Frontal cortex (tissue), 3 donors: ENCODE measurements at regions not wholly inside any gene's neighbourhood (a gene's known extent, or its start where the extent isn't known, plus 50 kb on each side); places are given as distances from the start of the nearest gene placed in this dataset.

Experiments
- DNase-seq, 2 donors: peaks; one replicate each; pipeline ENCODE4 v3.0.0; 2012; ENCODE audit warnings: low spot score in 2 of 2
- FAIRE-seq: peaks from 2 replicates; lab custom pipeline; 2012; peaks lifted over from hg19 to GRCh38; lab: Jason Lieb, UNC
- donor health status: control.
- donor health status: control.
- donor health status: control.

- FAIRE-seq (no peak), DNase-seq (no peak)
Observed at GRCh38 chr15:61798631-61799030, 261.6 kb downstream of the VPS13C start.

- DNase-seq (no peak), FAIRE-seq (no peak)
Observed at GRCh38 chr15:61796056-61796455, 264.2 kb downstream of the VPS13C start.

- FAIRE-seq, result no peak
- DNase-seq, result no peak
Observed at GRCh38 chr15:61794881-61795280, 265.4 kb downstream of the VPS13C start.

GRCh38 chr15:61794276-61794675, 266.0 kb downstream of the VPS13C start:
- no peak for DNase-seq
- no peak for FAIRE-seq

GRCh38 chr15:61784734-61785133, 275.5 kb downstream of the VPS13C start:
- FAIRE-seq (no peak), DNase-seq (no peak)

GRCh38 chr15:61780278-61780980, 279.8 kb downstream of the VPS13C start:
- no peak for DNase-seq

GRCh38 chr15:61777689-61778088, 282.6 kb downstream of the VPS13C start:
- FAIRE-seq, result no peak
- no peak for DNase-seq

More at GRCh38 chr15:61780278-61780980, 279.8 kb downstream of the VPS13C start:
- no peak for FAIRE-seq

GRCh38 chr15:61769557-61769956, 290.7 kb downstream of the VPS13C start:
- FAIRE-seq, result no peak
- DNase-seq, result no peak

- no peak for FAIRE-seq
- no peak for DNase-seq
Observed at GRCh38 chr15:61768131-61768530, 292.1 kb downstream of the VPS13C start.

- FAIRE-seq, result no peak
- DNase-seq, result no peak
Observed at GRCh38 chr15:61764981-61765380, 295.3 kb downstream of the VPS13C start.

GRCh38 chr15:61764141-61764540, 296.1 kb downstream of the VPS13C start:
- DNase-seq (no peak), FAIRE-seq (no peak)

- FAIRE-seq (no peak), DNase-seq (no peak)
Observed at GRCh38 chr15:61762676-61763075, 297.6 kb downstream of the VPS13C start.

- FAIRE-seq, result no peak
Observed at GRCh38 chr15:61759639-61760038, 300.6 kb downstream of the VPS13C start.

GRCh38 chr15:61756071-61756820, 304.0 kb downstream of the VPS13C start:
- DNase-seq (no peak), FAIRE-seq (no peak)

More at GRCh38 chr15:61759639-61760038, 300.6 kb downstream of the VPS13C start:
- no peak for DNase-seq

GRCh38 chr15:61755467-61755866, 304.8 kb downstream of the VPS13C start:
- no peak for FAIRE-seq
- no peak for DNase-seq

- FAIRE-seq, result no peak
- DNase-seq, result no peak
Observed at GRCh38 chr15:61753018-61753710, 307.1 kb downstream of the VPS13C start.

GRCh38 chr15:61752001-61752400, 308.2 kb downstream of the VPS13C start:
- DNase-seq (no peak), FAIRE-seq (no peak)

GRCh38 chr15:61750271-61751084, 309.8 kb downstream of the VPS13C start:
- no peak for FAIRE-seq
- no peak for DNase-seq

GRCh38 chr15:61749169-61749568, 311.1 kb downstream of the VPS13C start:
- DNase-seq, result no peak
- FAIRE-seq, result no peak

- FAIRE-seq, result no peak
- no peak for DNase-seq
Observed at GRCh38 chr15:61748529-61748928, 311.7 kb downstream of the VPS13C start.
